Mesodermal cell (in vitro differentiated cells): ENCODE measurements at regions not wholly inside any gene's neighbourhood (a gene's known extent, or its start where the extent isn't known, plus 50 kb on each side); places are given as distances from the start of the nearest gene placed in this dataset.
"Not testable (repeated sequence)": the region's sequence is repeated elsewhere in the genome, so short reads cannot be mapped to it uniquely, and the experiment has no call there.

Source experiments
- H3K27ac ChIP-seq: 2 replicates; pipeline ENCODE4 v1.7.0; 2013; ENCODE audit warnings: mild to moderate bottlenecking, low read depth, low read length, moderate library complexity; ENCODE audit not compliant: severe bottlenecking
- H3K36me3 ChIP-seq: 2 replicates; pipeline ENCODE4 v1.7.1; 2013; ENCODE audit warnings: mild to moderate bottlenecking, low read length, moderate library complexity; ENCODE audit not compliant: control insufficient read depth, insufficient read depth
- H3K4me1 ChIP-seq: one replicate; pipeline ENCODE4 v1.7.1; 2013; ENCODE audit warnings: mild to moderate bottlenecking, low read length; ENCODE audit not compliant: insufficient read depth, control insufficient read depth, poor library complexity, severe bottlenecking
- H3K4me3 ChIP-seq: 2 replicates; pipeline ENCODE4 v1.7.0; 2013; ENCODE audit warnings: low read length, control low read depth, mild to moderate bottlenecking; ENCODE audit not compliant: insufficient read depth, poor library complexity, severe bottlenecking; ENCODE audit errors: extremely low read depth
- H3K9me3 ChIP-seq: 2 replicates; pipeline ENCODE4 v1.7.1; 2013; ENCODE audit warnings: mild to moderate bottlenecking, low read length, moderate library complexity; ENCODE audit not compliant: control insufficient read depth
- WGBS, 2 experiments: methylation state at CpG; one replicate each; pipeline ENCODE4 v1.1.5; 2013; ENCODE audit warnings: missing lambda C conversion rate in 2 of 2; ENCODE audit not compliant: insufficient coverage in 2 of 2; 5-methylcytosine and 5-hydroxymethylcytosine counted together

GRCh38 chr4:159689526-159689925 is 586.6 kb downstream of the RAPGEF2 start:
- no peak overlapping the region for H3K27ac ChIP-seq

GRCh38 chr4:159697322-159698283 is 594.7 kb downstream of the RAPGEF2 start:
- no peaks in the 10 kb centered on the region for H3K4me1 ChIP-seq
- no peak overlapping the region for H3K4me3 ChIP-seq
- H3K27ac ChIP-seq = no peak overlapping the region
- H3K9me3 ChIP-seq = no peaks in the 10 kb centered on the region
- WGBS, 2 experiments = 71 to 93% methylated on average over 1 to 3 of the region's 6 CpGs
- no peaks in the 10 kb centered on the region for H3K36me3 ChIP-seq

More at GRCh38 chr4:159689526-159689925, 586.6 kb downstream of the RAPGEF2 start:
- Histone ChIP-seq H3K9me3 (peaks cover 6% of the 10 kb centered on the region), H3K36me3 (no peaks in the 10 kb centered on the region), H3K4me3 (no peak overlapping the region), H3K4me1 (peaks cover 11% of the 10 kb centered on the region)

- no peaks in the 10 kb centered on the region for H3K36me3 ChIP-seq
- H3K4me1 ChIP-seq = no peaks in the 10 kb centered on the region
- H3K4me3 ChIP-seq = no peak overlapping the region
- 96% methylated on average over 3 of the region's 3 CpGs; no CpG with 5 or more reads in 1 of the 2 experiments for WGBS, 2 experiments
- no peak overlapping the region for H3K27ac ChIP-seq
- H3K9me3 ChIP-seq = no peaks in the 10 kb centered on the region
These were observed 595.5 kb downstream of the RAPGEF2 start for GRCh38 chr4:159698336-159698735.

GRCh38 chr4:159702200-159702599 is 599.3 kb downstream of the RAPGEF2 start:
- Histone ChIP-seq H3K4me3 (no peak overlapping the region), H3K9me3 (no peaks in the 10 kb centered on the region), H3K36me3 (no peaks in the 10 kb centered on the region), H3K4me1 (no peaks in the 10 kb centered on the region), H3K27ac (no peak overlapping the region)
- WGBS, 2 experiments = 78 to 80% methylated on average over 2 of the region's 2 CpGs

GRCh38 chr4:159705334-159705733 is 602.5 kb downstream of the RAPGEF2 start:
- H3K27ac ChIP-seq = no peak overlapping the region
- H3K4me3 ChIP-seq = no peak overlapping the region
- H3K4me1 ChIP-seq = no peaks in the 10 kb centered on the region
- H3K36me3 ChIP-seq = no peaks in the 10 kb centered on the region
- no peaks in the 10 kb centered on the region for H3K9me3 ChIP-seq

GRCh38 chr4:159706704-159707103 is 603.8 kb downstream of the RAPGEF2 start:
- Histone ChIP-seq H3K9me3 (no peaks in the 10 kb centered on the region), H3K27ac (no peak overlapping the region)

GRCh38 chr4:159715180-159715579 is 612.3 kb downstream of the RAPGEF2 start:
- H3K27ac ChIP-seq, H3K4me1 ChIP-seq, H3K36me3 ChIP-seq, H3K4me3 ChIP-seq, H3K9me3 ChIP-seq: not testable (repeated sequence)
- WGBS, 2 experiments = 88 to 90% methylated on average over 23 of the region's 25 CpGs

More at GRCh38 chr4:159706704-159707103, 603.8 kb downstream of the RAPGEF2 start:
- Histone ChIP-seq H3K4me1 (no peaks in the 10 kb centered on the region), H3K36me3 (no peaks in the 10 kb centered on the region), H3K4me3 (no peak overlapping the region)

GRCh38 chr4:159719531-159719930 is 616.7 kb downstream of the RAPGEF2 start:
- Histone ChIP-seq H3K27ac (no peak overlapping the region), H3K9me3 (no peaks in the 10 kb centered on the region), H3K36me3 (no peaks in the 10 kb centered on the region), H3K4me1 (no peaks in the 10 kb centered on the region), H3K4me3 (no peak overlapping the region)

- H3K4me3 ChIP-seq = no peak overlapping the region
- no peaks in the 10 kb centered on the region for H3K36me3 ChIP-seq
- no peaks in the 10 kb centered on the region for H3K4me1 ChIP-seq
- WGBS, 2 experiments = 77 to 95% methylated on average over 8 to 12 of the region's 16 CpGs
- no peaks in the 10 kb centered on the region for H3K9me3 ChIP-seq
- H3K27ac ChIP-seq = no peak overlapping the region
These were observed 619.2 kb downstream of the RAPGEF2 start for GRCh38 chr4:159722052-159722451.

GRCh38 chr4:159722918-159723317 is 620.0 kb downstream of the RAPGEF2 start:
- WGBS, 2 experiments = 90 to 100% methylated on average over 1 to 2 of the region's 4 CpGs
- H3K36me3 ChIP-seq = no peaks in the 10 kb centered on the region
- no peak overlapping the region for H3K27ac ChIP-seq

GRCh38 chr4:159723341-159724048 is 620.6 kb downstream of the RAPGEF2 start:
- 94 to 96% methylated on average over 3 of the region's 8 CpGs for whole genome bisulfite sequencing, 2 experiments
- Histone ChIP-seq H3K27ac (no peak overlapping the region), H3K4me1 (no peaks in the 10 kb centered on the region), H3K36me3 (no peaks in the 10 kb centered on the region), H3K9me3 (no peaks in the 10 kb centered on the region), H3K4me3 (no peak overlapping the region)

More at GRCh38 chr4:159722918-159723317, 620.0 kb downstream of the RAPGEF2 start:
- Histone ChIP-seq H3K4me3 (no peak overlapping the region), H3K4me1 (no peaks in the 10 kb centered on the region), H3K9me3 (no peaks in the 10 kb centered on the region)
